ENCODE measurements at regions not wholly inside any gene's neighbourhood (a gene's known extent, or its start where the extent isn't known, plus 50 kb on each side); places are given as distances from the start of the nearest gene placed in this dataset.

DNA sequence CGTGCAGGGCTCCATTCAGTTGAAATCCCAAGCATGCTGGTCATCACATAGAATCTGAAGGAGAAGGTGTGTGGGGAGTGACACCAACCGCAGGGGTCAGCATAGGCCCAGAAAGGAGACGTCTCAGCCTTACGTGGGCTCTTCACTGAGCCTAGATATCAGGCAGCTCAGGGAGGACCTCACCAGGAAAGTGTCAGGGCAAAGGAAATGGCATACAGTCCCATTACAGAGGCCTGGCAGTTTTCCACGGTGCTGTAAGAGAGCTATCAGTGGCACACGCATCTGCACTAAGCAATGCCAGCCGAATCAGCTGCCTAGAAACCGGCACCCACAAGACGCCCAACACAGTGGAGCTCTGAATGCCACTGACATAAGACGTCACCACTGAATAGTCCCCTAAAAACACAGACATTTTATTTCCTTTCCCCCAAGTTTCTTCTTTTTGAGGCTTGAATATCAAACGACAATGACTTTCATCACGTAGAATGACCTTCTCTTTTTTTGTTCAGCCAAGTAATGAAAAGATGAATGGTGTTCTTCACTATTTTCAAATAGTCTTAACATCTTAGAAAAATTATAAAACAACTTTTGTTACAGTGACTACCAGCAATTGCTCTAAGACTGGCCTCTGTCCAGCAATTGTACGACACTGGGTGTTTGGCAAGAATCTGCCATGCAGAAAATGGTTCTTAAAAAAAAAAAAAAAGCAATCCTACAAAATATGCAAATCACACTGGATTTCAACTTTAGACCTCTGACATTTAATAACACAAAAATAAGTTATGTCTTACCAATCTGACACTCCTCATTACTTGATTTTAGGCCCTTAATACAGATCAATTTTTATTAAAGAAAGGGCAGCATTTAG is 88.9 kb upstream of the FOXQ1 start:
- TF ChIP-seq, protein P1, sequence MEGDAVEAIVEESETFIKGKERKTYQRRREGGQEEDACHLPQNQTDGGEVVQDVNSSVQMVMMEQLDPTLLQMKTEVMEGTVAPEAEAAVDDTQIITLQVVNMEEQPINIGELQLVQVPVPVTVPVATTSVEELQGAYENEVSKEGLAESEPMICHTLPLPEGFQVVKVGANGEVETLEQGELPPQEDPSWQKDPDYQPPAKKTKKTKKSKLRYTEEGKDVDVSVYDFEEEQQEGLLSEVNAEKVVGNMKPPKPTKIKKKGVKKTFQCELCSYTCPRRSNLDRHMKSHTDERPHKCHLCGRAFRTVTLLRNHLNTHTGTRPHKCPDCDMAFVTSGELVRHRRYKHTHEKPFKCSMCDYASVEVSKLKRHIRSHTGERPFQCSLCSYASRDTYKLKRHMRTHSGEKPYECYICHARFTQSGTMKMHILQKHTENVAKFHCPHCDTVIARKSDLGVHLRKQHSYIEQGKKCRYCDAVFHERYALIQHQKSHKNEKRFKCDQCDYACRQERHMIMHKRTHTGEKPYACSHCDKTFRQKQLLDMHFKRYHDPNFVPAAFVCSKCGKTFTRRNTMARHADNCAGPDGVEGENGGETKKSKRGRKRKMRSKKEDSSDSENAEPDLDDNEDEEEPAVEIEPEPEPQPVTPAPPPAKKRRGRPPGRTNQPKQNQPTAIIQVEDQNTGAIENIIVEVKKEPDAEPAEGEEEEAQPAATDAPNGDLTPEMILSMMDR (IDR thresholded peaks at IDR 0.05), result no peak
- TF ChIP-seq POLR2A (IDR thresholded peaks at IDR 0.05), result no peak
